CD1c-positive myeloid dendritic cell (primary cell): ENCODE measurements at regions not wholly inside any gene's neighbourhood (a gene's known extent, or its start where the extent isn't known, plus 50 kb on each side); places are given as distances from the start of the nearest gene placed in this dataset.
"Not testable (repeated sequence)": the region's sequence is repeated elsewhere in the genome, so short reads cannot be mapped to it uniquely, and the experiment has no call there.

ENCODE experiments used
- DNase-seq: peaks from one replicate; pipeline ENCODE4 v3.0.0-alpha.2; 2016; ENCODE audit errors: extremely low spot score

GRCh38 chr5:125245216-125245615 lies 498.8 kb upstream of the ZNF608 start:
- DNase-seq, result no peak

- DNase-seq, result no peak
Measured at GRCh38 chr5:125249400-125249799, 503.0 kb upstream of the ZNF608 start.

- DNase-seq, result no peak
Measured at GRCh38 chr5:125251703-125252102, 505.3 kb upstream of the ZNF608 start.

GRCh38 chr5:125253634-125254033 lies 507.2 kb upstream of the ZNF608 start:
- not testable (repeated sequence) for DNase-seq

GRCh38 chr5:125254267-125254666 lies 507.8 kb upstream of the ZNF608 start:
- DNase-seq, result no peak

GRCh38 chr5:125256296-125256695 lies 509.9 kb upstream of the ZNF608 start:
- no peak for DNase-seq

GRCh38 chr5:125257057-125257972 lies 510.9 kb upstream of the ZNF608 start:
- DNase-seq, result no peak

- no peak for DNase-seq
Measured at GRCh38 chr5:125257997-125258396, 511.6 kb upstream of the ZNF608 start.

- no peak for DNase-seq
Measured at GRCh38 chr5:125258615-125259014, 512.2 kb upstream of the ZNF608 start.

GRCh38 chr5:125261505-125262250 lies 515.2 kb upstream of the ZNF608 start:
- no peak for DNase-seq

GRCh38 chr5:125262782-125263181 lies 516.3 kb upstream of the ZNF608 start:
- no peak for DNase-seq

GRCh38 chr5:125263356-125263755 lies 516.9 kb upstream of the ZNF608 start:
- no peak for DNase-seq

- DNase-seq, result no peak
Measured at GRCh38 chr5:125266106-125266505, 519.7 kb upstream of the ZNF608 start.

GRCh38 chr5:125267636-125268248 lies 521.3 kb upstream of the ZNF608 start:
- no peak for DNase-seq

GRCh38 chr5:125269926-125270325 lies 523.5 kb upstream of the ZNF608 start:
- DNase-seq, result no peak

GRCh38 chr5:125272357-125272756 lies 525.9 kb upstream of the ZNF608 start:
- no peak for DNase-seq

- DNase-seq, result no peak
Measured at GRCh38 chr5:125274211-125274610, 527.8 kb upstream of the ZNF608 start.

- no peak for DNase-seq
Measured at GRCh38 chr5:125274938-125275724, 528.7 kb upstream of the ZNF608 start.

GRCh38 chr5:125275725-125276090 lies 529.3 kb upstream of the ZNF608 start:
- no peak for DNase-seq

GRCh38 chr5:125276096-125276495 lies 529.7 kb upstream of the ZNF608 start:
- DNase-seq, result no peak

GRCh38 chr5:125277494-125278154 lies 531.2 kb upstream of the ZNF608 start:
- DNase-seq, result no peak
